Hematopoietic multipotent progenitor cell treated with erythropoietin and hydrocortisone succinate and interleukin-3 and kit ligand, for 17 days (in vitro differentiated cells): ENCODE measurements at regions not wholly inside any gene's neighbourhood (a gene's known extent, or its start where the extent isn't known, plus 50 kb on each side); places are given as distances from the start of the nearest gene placed in this dataset.

Experiments used
- DNase-seq: peaks from one replicate; pipeline ENCODE4 v3.0.0-alpha.2; 2015; ENCODE audit warnings: low spot score

- no peak for DNase-seq
These were observed 62.6 kb upstream of the LY86 start for GRCh38 chr6:6525933-6526332.

- DNase-seq = no peak
These were observed 59.2 kb upstream of the LY86 start for GRCh38 chr6:6529275-6529674.

- no peak for DNase-seq
These were observed 55.3 kb upstream of the LY86 start for GRCh38 chr6:6533176-6533575.

- no peak for DNase-seq
These were observed 54.1 kb upstream of the LY86 start for GRCh38 chr6:6534399-6534798.

- DNase-seq = no peak
These were observed 50.8 kb upstream of the LY86 start for GRCh38 chr6:6537488-6538260.

- DNase-seq = no peak
These were observed 50.3 kb upstream of the LY86 start for GRCh38 chr6:6538261-6538660.
